Suprapubic skin (tissue), 4 donors: ENCODE measurements at regions not wholly inside any gene's neighbourhood (a gene's known extent, or its start where the extent isn't known, plus 50 kb on each side); places are given as distances from the start of the nearest gene placed in this dataset.

Experiments
- DNase-seq, 2 donors: peaks; one replicate each; pipeline ENCODE4 v3.0.0-alpha.2; 2019; ENCODE audit warnings: low spot score in 2 of 2
- H3K27ac ChIP-seq: fragments of 200-600 bp; sonication (generic); one replicate; pipeline ENCODE4 v1.5.1; 2019
- H3K27me3 ChIP-seq: fragments of 200-600 bp; sonication (generic); one replicate; pipeline ENCODE4 v1.5.1; 2019
- H3K36me3 ChIP-seq: fragments of 200-600 bp; sonication (generic); one replicate; pipeline ENCODE4 v1.5.1; 2019
- H3K4me1 ChIP-seq: fragments of 200-600 bp; sonication (generic); one replicate; pipeline ENCODE4 v1.5.1; 2019
- H3K4me3 ChIP-seq: fragments of 200-600 bp; sonication (generic); one replicate; pipeline ENCODE4 v1.5.1; 2019; ENCODE audit warnings: mild to moderate bottlenecking
- H3K9me3 ChIP-seq: fragments of 200-600 bp; sonication (generic); one replicate; pipeline ENCODE4 v1.5.1; 2019
- EP300 ChIP-seq: sonication (generic); formaldehyde crosslinking; IDR thresholded peaks from one replicate; pipeline ENCODE4 v1.6.1; 2017; ENCODE audit warnings: antibody characterized with exemption
- POLR2A ChIP-seq, 2 donors: fragments of 450-650 bp; IDR thresholded peaks; one replicate each; pipeline ENCODE4 v1.6.1; 2017; ENCODE audit warnings: antibody characterized with exemption in 2 of 2, mild to moderate bottlenecking in 2 of 2, moderate library complexity in 2 of 2
- POLR2AphosphoS5 ChIP-seq, 3 donors: sonication (generic); formaldehyde crosslinking; IDR thresholded peaks; one replicate each; pipeline ENCODE4 v1.6.1; 2017; ENCODE audit warnings: antibody characterized with exemption in 3 of 3
- WGBS: methylation state at CpG from one replicate; pipeline ENCODE4 v1.1.5; 2018; 5-methylcytosine and 5-hydroxymethylcytosine counted together
- TF ChIP-seq, protein P1 (sequence below), 2 donors: fragments of 200-600 bp in 1 of 2; fragments of 450-650 bp in 1 of 2; sonication (generic) in 1 of 2; IDR thresholded peaks; one replicate each; pipeline ENCODE4 v1.5.1; 2016 to 2019; ENCODE audit warnings: antibody characterized with exemption in 2 of 2, mild to moderate bottlenecking in 1 of 2, moderate library complexity in 1 of 2

DNA sequence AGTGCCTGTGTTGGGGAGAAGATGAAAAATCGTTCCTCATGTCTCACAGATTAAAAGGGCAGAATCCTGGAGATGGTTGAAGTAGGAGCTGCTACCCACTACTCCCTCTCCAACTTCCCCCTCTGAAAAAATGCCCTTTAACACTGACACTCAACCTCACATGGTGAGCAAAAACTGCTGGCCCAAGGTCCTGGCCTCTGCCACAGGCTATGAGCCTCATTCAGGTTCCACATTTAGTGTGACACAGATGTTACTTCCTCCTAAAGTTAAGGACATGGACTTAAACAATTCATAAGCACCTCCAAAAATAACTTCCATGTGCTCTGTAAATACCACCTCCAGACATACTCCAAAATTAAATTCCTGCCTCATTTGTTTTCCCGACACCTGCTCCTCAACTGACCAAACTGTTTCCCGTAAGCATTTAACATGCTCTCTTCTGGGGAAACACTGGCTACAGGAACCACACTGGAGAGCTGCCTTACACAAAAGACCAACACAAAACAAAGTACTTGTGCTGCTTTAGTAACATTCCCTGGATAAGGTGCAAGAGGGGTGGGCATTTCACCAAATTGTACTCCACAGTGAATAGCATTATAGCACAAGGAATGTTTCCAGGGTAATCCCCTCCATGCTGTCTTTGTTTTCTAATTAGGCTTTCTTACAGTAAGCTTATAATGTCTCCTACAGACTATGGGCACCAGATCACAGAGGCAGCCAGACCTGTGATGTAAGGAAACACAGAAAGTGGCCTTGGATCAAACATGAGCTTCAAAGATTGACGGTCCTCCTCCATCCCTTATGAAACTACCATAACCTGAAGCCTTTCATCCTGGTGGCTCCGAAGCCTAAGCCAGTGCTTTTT lies 57.0 kb downstream of the PHLDA1 start:
- Histone ChIP-seq H3K27me3 (no peaks in the 10 kb centered on the region), H3K27ac (no peak overlapping the region), H3K36me3 (no peaks in the 10 kb centered on the region), H3K9me3 (no peaks in the 10 kb centered on the region), H3K4me1 (peaks cover 22% of the 10 kb centered on the region), H3K4me3 (no peak overlapping the region)
- 93% methylated on average over 5 of the region's 5 CpGs for WGBS
- TF ChIP-seq POLR2A (IDR thresholded peaks at IDR 0.05) (no peak), POLR2AphosphoS5 (IDR thresholded peaks at IDR 0.05) (no peak), EP300 (no peak)
- TF ChIP-seq, protein P1, sequence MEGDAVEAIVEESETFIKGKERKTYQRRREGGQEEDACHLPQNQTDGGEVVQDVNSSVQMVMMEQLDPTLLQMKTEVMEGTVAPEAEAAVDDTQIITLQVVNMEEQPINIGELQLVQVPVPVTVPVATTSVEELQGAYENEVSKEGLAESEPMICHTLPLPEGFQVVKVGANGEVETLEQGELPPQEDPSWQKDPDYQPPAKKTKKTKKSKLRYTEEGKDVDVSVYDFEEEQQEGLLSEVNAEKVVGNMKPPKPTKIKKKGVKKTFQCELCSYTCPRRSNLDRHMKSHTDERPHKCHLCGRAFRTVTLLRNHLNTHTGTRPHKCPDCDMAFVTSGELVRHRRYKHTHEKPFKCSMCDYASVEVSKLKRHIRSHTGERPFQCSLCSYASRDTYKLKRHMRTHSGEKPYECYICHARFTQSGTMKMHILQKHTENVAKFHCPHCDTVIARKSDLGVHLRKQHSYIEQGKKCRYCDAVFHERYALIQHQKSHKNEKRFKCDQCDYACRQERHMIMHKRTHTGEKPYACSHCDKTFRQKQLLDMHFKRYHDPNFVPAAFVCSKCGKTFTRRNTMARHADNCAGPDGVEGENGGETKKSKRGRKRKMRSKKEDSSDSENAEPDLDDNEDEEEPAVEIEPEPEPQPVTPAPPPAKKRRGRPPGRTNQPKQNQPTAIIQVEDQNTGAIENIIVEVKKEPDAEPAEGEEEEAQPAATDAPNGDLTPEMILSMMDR (IDR thresholded peaks at IDR 0.05) = no peak
- no peak for DNase-seq

DNA sequence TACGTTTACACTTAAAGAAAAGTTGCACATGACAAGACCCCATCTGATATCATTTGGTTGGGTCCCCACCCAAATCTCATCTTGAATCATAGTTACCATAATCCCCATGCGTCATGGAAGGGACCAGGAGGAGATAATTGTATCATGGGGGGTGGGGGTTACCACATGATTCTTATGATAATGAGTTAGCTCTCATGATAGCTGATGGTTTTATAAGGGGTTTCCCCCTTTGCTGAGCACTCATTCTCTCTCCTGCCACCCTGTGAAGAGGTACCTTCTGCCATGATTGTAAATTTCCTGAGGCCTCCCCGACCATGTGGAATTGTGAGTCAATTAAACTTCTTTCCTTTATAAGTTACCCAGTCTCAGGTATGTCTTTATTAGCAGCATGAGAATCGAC lies 60.3 kb downstream of the PHLDA1 start:
- H3K9me3 ChIP-seq = no peaks in the 10 kb centered on the region
- no peak for DNase-seq
- no peaks in the 10 kb centered on the region for H3K27me3 ChIP-seq
- no peak overlapping the region for H3K27ac ChIP-seq
- TF ChIP-seq, protein P1 (IDR thresholded peaks at IDR 0.05) = no peak
- WGBS = 90% methylated on average over 4 of the region's 4 CpGs
- no peaks in the 10 kb centered on the region for H3K4me1 ChIP-seq
- H3K36me3 ChIP-seq = no peaks in the 10 kb centered on the region
- no peak overlapping the region for H3K4me3 ChIP-seq

DNA sequence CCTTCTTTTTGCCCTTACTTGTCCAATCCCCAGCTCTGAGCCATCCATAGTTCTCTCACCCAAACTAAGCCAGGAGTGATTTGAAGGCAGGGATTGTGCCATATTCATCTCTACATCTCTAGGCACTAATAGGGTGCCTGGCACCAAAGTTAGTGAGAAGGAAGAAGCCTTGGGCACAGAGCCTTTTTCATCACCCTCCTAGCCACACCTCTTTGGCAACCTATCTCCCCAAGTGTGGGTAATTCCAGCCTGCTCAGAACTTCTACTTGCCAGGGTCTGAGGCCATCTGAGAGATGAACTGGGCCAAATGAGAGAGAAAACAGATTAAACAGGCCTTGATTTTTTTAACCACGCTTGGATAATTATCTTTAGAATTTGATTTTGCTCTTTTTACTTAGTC lies 61.3 kb downstream of the PHLDA1 start:
- no peak overlapping the region for H3K27ac ChIP-seq
- H3K4me1 ChIP-seq = no peaks in the 10 kb centered on the region
- no peaks in the 10 kb centered on the region for H3K9me3 ChIP-seq
- no peaks in the 10 kb centered on the region for H3K27me3 ChIP-seq
- WGBS = 42% methylated on average over 1 of the region's 1 CpG
- no peak overlapping the region for H3K4me3 ChIP-seq
- H3K36me3 ChIP-seq = no peaks in the 10 kb centered on the region
- no peak for DNase-seq
- TF ChIP-seq POLR2A (IDR thresholded peaks at IDR 0.05) = no peak
- TF ChIP-seq, protein P1 (IDR thresholded peaks at IDR 0.05) = no peak
- no peak for TF ChIP-seq EP300
- no peak for TF ChIP-seq POLR2AphosphoS5 (IDR thresholded peaks at IDR 0.05)

DNA sequence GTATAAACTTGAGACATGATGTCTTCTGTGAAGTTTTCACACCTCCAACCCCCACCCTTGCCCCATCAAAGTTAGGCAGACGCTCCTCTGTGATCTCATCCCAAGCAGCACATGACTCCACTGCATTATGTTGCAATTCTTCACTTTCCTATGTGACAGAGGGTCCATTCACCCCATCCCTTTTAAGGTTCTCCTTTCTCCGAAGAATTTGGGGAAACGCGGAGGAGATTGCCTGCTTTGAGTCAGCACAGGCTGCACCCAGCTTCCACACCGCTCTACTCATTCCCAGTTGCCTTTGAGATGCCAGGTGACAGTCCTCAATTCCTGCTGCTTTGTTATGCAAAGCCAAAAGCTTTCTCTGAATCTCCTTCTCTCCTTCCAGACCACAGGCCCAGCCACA lies 61.8 kb downstream of the PHLDA1 start:
- no peaks in the 10 kb centered on the region for H3K9me3 ChIP-seq
- WGBS = 66% methylated on average over 5 of the region's 5 CpGs
- H3K4me1 ChIP-seq = no peaks in the 10 kb centered on the region
- H3K27ac ChIP-seq = no peak overlapping the region
- DNase-seq = no peak
- no peaks in the 10 kb centered on the region for H3K36me3 ChIP-seq
- no peaks in the 10 kb centered on the region for H3K27me3 ChIP-seq
- H3K4me3 ChIP-seq = no peak overlapping the region
- no peak for TF ChIP-seq EP300
- no peak for TF ChIP-seq POLR2AphosphoS5 (IDR thresholded peaks at IDR 0.05)
- TF ChIP-seq, protein P1 (IDR thresholded peaks at IDR 0.05) = no peak
- no peak for TF ChIP-seq POLR2A (IDR thresholded peaks at IDR 0.05)

DNA sequence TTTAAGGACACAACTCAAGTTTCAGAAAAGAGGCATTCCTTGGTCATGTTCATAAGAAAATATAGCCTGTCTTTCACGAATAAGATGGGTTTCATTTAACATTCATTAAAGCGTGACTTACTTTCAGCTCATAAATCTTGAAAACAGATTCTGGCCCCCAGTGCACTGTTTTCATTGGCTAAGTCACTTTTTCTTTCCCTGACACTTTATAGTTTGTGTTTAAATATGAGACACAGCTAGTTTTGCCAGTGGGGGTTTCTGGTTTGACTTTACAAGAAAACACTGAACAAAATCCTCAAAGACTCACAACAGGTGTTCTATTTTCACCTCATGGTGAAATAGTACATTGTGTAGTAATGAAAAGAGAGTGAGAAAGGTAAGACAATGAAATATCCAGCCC lies 65.9 kb downstream of the PHLDA1 start:
- no peaks in the 10 kb centered on the region for H3K27me3 ChIP-seq
- H3K4me1 ChIP-seq = no peaks in the 10 kb centered on the region
- no peak overlapping the region for H3K4me3 ChIP-seq
- TF ChIP-seq EP300 (no peak), POLR2A (IDR thresholded peaks at IDR 0.05) (no peak), POLR2AphosphoS5 (IDR thresholded peaks at IDR 0.05) (no peak)
- TF ChIP-seq, protein P1 (IDR thresholded peaks at IDR 0.05) = no peak
- no peaks in the 10 kb centered on the region for H3K9me3 ChIP-seq
- 67% methylated on average over 2 of the region's 2 CpGs for WGBS
- no peak overlapping the region for H3K27ac ChIP-seq
- no peak for DNase-seq
- no peaks in the 10 kb centered on the region for H3K36me3 ChIP-seq
